SK-N-SH (cell line): ENCODE measurements at regions not wholly inside any gene's neighbourhood (a gene's known extent, or its start where the extent isn't known, plus 50 kb on each side); places are given as distances from the start of the nearest gene placed in this dataset.

Experiments
- CHD2 ChIP-seq: fragments of 150-350 bp; IDR thresholded peaks from 2 replicates; pipeline ENCODE4 v1.6.1; 2018; ENCODE audit warnings: low read length; ENCODE audit not compliant: partially characterized antibody
- EZH2phosphoT487 ChIP-seq: fragments of 200-600 bp; sonication (generic); IDR thresholded peaks from 2 replicates; pipeline ENCODE4 v1.6.1; 2017; ENCODE audit warnings: low read depth, mixed run types, mild to moderate bottlenecking, antibody characterized with exemption, moderate library complexity, borderline replicate concordance
- GABPA ChIP-seq: IDR thresholded peaks from 2 replicates; pipeline ENCODE4 v1.4.0; 2012; ENCODE audit warnings: low read depth, mild to moderate bottlenecking
- RAD21 ChIP-seq: IDR thresholded peaks from 2 replicates; pipeline ENCODE4 v1.6.1; 2012; ENCODE audit warnings: mild to moderate bottlenecking, low read length
- RXRA ChIP-seq: IDR thresholded peaks from 2 replicates; pipeline ENCODE4 v1.4.0; 2012; ENCODE audit warnings: low read depth, mild to moderate bottlenecking, borderline replicate concordance
- SMC3 ChIP-seq: IDR thresholded peaks from 2 replicates; pipeline ENCODE4 v1.6.1; 2012; ENCODE audit warnings: low read depth, low read length, improper control_type of control experiment
- TF ChIP-seq, protein P1 (sequence below): fragments of 200-600 bp; sonication (generic); IDR thresholded peaks from 2 replicates; pipeline ENCODE4 v1.6.1; 2017; ENCODE audit warnings: antibody characterized with exemption, mild to moderate bottlenecking, moderate library complexity
- TF ChIP-seq, protein P2 (sequence below): IDR thresholded peaks from 2 replicates; pipeline ENCODE4; 2012

DNA sequence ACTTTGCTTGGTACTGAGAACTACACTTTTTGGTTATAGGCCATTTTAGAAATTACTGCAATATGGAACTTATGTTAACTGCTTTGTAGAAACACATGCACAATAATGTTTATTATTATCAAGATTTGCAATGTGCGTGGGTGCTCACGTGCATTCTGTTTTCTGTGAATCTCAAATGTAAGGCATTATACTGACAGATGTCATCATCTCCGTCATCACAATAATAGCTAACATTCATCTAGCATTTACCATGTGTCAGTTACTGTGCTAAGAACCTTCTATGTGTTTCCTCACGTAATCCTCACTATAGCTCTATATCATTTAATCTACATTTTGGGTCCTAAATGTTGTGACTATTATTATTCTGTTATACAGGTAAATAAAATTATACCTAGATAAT is 1214.8 kb upstream of the ADGRL4 start:
- TF ChIP-seq, protein P1, sequence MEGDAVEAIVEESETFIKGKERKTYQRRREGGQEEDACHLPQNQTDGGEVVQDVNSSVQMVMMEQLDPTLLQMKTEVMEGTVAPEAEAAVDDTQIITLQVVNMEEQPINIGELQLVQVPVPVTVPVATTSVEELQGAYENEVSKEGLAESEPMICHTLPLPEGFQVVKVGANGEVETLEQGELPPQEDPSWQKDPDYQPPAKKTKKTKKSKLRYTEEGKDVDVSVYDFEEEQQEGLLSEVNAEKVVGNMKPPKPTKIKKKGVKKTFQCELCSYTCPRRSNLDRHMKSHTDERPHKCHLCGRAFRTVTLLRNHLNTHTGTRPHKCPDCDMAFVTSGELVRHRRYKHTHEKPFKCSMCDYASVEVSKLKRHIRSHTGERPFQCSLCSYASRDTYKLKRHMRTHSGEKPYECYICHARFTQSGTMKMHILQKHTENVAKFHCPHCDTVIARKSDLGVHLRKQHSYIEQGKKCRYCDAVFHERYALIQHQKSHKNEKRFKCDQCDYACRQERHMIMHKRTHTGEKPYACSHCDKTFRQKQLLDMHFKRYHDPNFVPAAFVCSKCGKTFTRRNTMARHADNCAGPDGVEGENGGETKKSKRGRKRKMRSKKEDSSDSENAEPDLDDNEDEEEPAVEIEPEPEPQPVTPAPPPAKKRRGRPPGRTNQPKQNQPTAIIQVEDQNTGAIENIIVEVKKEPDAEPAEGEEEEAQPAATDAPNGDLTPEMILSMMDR, result no peak
- TF ChIP-seq RAD21 (no peak), GABPA (no peak), SMC3 (no peak), CHD2 (no peak), EZH2phosphoT487 (no peak), RXRA (no peak)
- TF ChIP-seq, protein P2, sequence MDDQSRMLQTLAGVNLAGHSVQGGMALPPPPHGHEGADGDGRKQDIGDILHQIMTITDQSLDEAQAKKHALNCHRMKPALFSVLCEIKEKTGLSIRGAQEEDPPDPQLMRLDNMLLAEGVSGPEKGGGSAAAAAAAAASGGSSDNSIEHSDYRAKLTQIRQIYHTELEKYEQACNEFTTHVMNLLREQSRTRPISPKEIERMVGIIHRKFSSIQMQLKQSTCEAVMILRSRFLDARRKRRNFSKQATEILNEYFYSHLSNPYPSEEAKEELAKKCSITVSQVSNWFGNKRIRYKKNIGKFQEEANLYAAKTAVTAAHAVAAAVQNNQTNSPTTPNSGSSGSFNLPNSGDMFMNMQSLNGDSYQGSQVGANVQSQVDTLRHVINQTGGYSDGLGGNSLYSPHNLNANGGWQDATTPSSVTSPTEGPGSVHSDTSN, result no peak
